ENCODE measurements at regions not wholly inside any gene's neighbourhood (a gene's known extent, or its start where the extent isn't known, plus 50 kb on each side); places are given as distances from the start of the nearest gene placed in this dataset.

GRCh38 chr4:101500742-101501141 lies 153.4 kb upstream of the PPP3CA start:
- no peak for DNase-seq (ENCODE audit: low read depth, low spot score)
- CTCF ChIA-PET = no interaction called here

DNA sequence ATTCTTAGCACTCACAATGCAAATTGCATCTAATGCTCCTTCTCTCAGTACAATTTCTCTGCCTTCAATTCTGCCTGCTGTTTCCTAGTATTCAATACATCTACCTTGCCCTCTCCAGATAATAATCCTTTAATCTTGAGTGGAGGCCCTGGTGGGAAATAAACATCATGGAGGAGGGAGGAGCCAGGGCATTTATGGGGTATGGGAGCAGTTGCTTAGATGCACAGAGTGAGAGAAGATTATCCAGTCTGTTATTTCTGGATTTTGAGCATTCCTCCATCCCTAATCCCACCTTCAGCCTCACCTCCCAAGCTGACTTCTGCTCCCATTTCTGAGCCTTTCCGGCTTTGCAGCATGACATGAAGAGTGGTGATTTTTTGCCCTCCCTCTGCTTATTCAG lies 127.9 kb upstream of the PPP3CA start:
- Histone ChIP-seq H3K4me3 (ENCODE audit: low read depth, low read length) (no peak overlapping the region), H3K27ac (ENCODE audit: low read depth, low read length) (no peak overlapping the region), H3K9me3 (ENCODE audit: control insufficient read depth, insufficient read depth, low read length) (no peaks in the 10 kb centered on the region), H3K27me3 (ENCODE audit: control insufficient read depth, insufficient read depth, low read length) (peaks cover 4% of the 10 kb centered on the region)
- ChIA-PET CTCF (no interaction called here), POLR2A (no interaction called here)
- no peak for DNase-seq (ENCODE audit: low read depth, low spot score)
- TF ChIP-seq, protein P1, sequence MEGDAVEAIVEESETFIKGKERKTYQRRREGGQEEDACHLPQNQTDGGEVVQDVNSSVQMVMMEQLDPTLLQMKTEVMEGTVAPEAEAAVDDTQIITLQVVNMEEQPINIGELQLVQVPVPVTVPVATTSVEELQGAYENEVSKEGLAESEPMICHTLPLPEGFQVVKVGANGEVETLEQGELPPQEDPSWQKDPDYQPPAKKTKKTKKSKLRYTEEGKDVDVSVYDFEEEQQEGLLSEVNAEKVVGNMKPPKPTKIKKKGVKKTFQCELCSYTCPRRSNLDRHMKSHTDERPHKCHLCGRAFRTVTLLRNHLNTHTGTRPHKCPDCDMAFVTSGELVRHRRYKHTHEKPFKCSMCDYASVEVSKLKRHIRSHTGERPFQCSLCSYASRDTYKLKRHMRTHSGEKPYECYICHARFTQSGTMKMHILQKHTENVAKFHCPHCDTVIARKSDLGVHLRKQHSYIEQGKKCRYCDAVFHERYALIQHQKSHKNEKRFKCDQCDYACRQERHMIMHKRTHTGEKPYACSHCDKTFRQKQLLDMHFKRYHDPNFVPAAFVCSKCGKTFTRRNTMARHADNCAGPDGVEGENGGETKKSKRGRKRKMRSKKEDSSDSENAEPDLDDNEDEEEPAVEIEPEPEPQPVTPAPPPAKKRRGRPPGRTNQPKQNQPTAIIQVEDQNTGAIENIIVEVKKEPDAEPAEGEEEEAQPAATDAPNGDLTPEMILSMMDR (IDR thresholded peaks at IDR 0.05; ENCODE audit: low read depth, low read length) = no peak

More at GRCh38 chr4:101500742-101501141, 153.4 kb upstream of the PPP3CA start:
- TF ChIP-seq, protein P1 (IDR thresholded peaks at IDR 0.05; ENCODE audit: low read depth, low read length) = no peak
- Histone ChIP-seq H3K27me3 (ENCODE audit: control insufficient read depth, insufficient read depth, low read length) (no peaks in the 10 kb centered on the region), H3K9me3 (ENCODE audit: control insufficient read depth, insufficient read depth, low read length) (no peaks in the 10 kb centered on the region), H3K27ac (ENCODE audit: low read depth, low read length) (no peak overlapping the region), H3K4me3 (ENCODE audit: low read depth, low read length) (no peak overlapping the region)
- POLR2A ChIA-PET = no interaction called here

DNA sequence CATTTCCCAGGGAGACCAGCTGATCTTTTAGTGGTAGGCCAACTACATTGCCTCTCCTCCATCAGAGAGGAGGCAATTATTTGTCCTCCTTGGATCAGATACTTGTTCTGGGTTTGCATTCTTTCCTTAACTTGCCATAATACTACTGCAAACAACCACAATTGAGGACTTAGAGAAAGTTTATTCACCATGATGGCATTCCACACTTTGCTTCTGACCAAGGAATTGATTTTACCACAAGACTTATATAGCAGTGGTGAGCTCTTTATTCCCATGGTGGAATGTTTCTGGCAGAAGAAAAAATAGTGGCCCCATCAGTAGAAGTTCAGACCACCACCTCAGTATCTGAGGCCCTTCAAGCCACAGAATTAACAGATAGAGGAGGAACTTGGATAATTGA lies 123.9 kb upstream of the PPP3CA start:
- DNase-seq (ENCODE audit: low read depth, low spot score) = no peak
- Histone ChIP-seq H3K27ac (ENCODE audit: low read depth, low read length) (no peak overlapping the region), H3K4me3 (ENCODE audit: low read depth, low read length) (no peak overlapping the region), H3K9me3 (ENCODE audit: control insufficient read depth, insufficient read depth, low read length) (no peaks in the 10 kb centered on the region), H3K27me3 (ENCODE audit: control insufficient read depth, insufficient read depth, low read length) (peaks cover 2% of the 10 kb centered on the region)
- ChIA-PET POLR2A (no interaction called here), CTCF (no interaction called here)
- TF ChIP-seq, protein P1 (IDR thresholded peaks at IDR 0.05; ENCODE audit: low read depth, low read length) = no peak

DNA sequence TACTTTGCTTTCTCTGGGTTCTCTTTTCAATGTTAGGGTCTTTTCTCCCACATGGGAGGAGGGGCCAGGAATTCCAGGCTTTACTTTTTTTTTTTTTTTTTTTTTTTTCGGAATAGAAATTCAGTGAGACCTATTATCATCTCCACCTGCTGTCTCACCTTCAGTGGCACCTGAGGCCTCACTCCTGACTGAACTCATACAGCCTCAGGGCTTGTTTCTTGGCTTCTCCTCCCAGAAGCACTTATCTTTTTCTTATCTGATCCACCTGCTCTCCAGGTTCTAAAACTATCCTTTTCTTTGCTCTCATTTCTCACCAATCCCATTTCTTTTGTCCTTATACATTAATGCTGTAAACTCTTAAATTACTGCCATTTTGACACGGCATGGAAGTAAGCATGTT lies 117.3 kb upstream of the PPP3CA start:
- peaks cover 4% of the 10 kb centered on the region for H3K27me3 ChIP-seq (ENCODE audit: control insufficient read depth, insufficient read depth, low read length)
- TF ChIP-seq, protein P1 (IDR thresholded peaks at IDR 0.05; ENCODE audit: low read depth, low read length) = no peak
- ChIA-PET POLR2A (no interaction called here), CTCF (no interaction called here)
- no peaks in the 10 kb centered on the region for H3K9me3 ChIP-seq (ENCODE audit: control insufficient read depth, insufficient read depth, low read length)
- H3K27ac ChIP-seq (ENCODE audit: low read depth, low read length) = no peak overlapping the region
- no peak overlapping the region for H3K4me3 ChIP-seq (ENCODE audit: low read depth, low read length)
- no peak for DNase-seq (ENCODE audit: low read depth, low spot score)

- H3K27ac ChIP-seq (ENCODE audit: low read depth, low read length) = no peak overlapping the region
- H3K4me3 ChIP-seq (ENCODE audit: low read depth, low read length) = no peak overlapping the region
- H3K9me3 ChIP-seq (ENCODE audit: control insufficient read depth, insufficient read depth, low read length) = no peaks in the 10 kb centered on the region
- H3K27me3 ChIP-seq (ENCODE audit: control insufficient read depth, insufficient read depth, low read length) = peaks cover 5% of the 10 kb centered on the region
- no peak for DNase-seq (ENCODE audit: low read depth, low spot score)
- TF ChIP-seq, protein P1 (IDR thresholded peaks at IDR 0.05; ENCODE audit: low read depth, low read length) = no peak
- CTCF ChIA-PET = no interaction called here
- POLR2A ChIA-PET = no interaction called here
Observed at GRCh38 chr4:101458914-101459313, 111.6 kb upstream of the PPP3CA start.
